ENCODE measurements at regions not wholly inside any gene's neighbourhood (a gene's known extent, or its start where the extent isn't known, plus 50 kb on each side); places are given as distances from the start of the nearest gene placed in this dataset.
"Not testable (repeated sequence)": the region's sequence is repeated elsewhere in the genome, so short reads cannot be mapped to it uniquely, and the experiment has no call there.

GRCh38 chr1:111063595-111063994, 76.3 kb downstream of the DRAM2 start:
- ATAC-seq (no peak), DNase-seq (no peak)
- no peaks in the 10 kb centered on the region for H3K4me1 ChIP-seq
- no peak for TF ChIP-seq CTCF (IDR thresholded peaks at IDR 0.05)
- intact Hi-C loops (cut with DNase I), result loop anchor here in 1 of 2 donors (2.0 kb wide), 1 partner anchor 23 kb away; no protein-coding TSS in a partner anchor
- H3K27ac ChIP-seq, result no peak overlapping the region
- H3K36me3 ChIP-seq (ENCODE audit: insufficient read depth in 1 of 2, low read depth in 1 of 2), result no peaks in the 10 kb centered on the region
- no peaks in the 10 kb centered on the region for H3K27me3 ChIP-seq (ENCODE audit: insufficient read depth in 3 of 3, low read length in 2 of 3)
- H3K4me3 ChIP-seq, result no peak overlapping the region
- H3K9me3 ChIP-seq, result peaks cover 9% of the 10 kb centered on the region

- no peak for DNase-seq
These were observed 77.3 kb downstream of the DRAM2 start for GRCh38 chr1:111062624-111063023.

GRCh38 chr1:111062081-111062480, 77.8 kb downstream of the DRAM2 start:
- DNase-seq, result no peak
- no peak overlapping the region for H3K4me3 ChIP-seq
- intact Hi-C loops (cut with DNase I), result loop anchor here in 1 of 2 donors (2.0 kb wide), 1 partner anchor 21 kb away; no protein-coding TSS in a partner anchor
- no peaks in the 10 kb centered on the region for H3K4me1 ChIP-seq
- H3K27me3 ChIP-seq (ENCODE audit: insufficient read depth in 3 of 3, low read length in 2 of 3), result no peaks in the 10 kb centered on the region
- H3K27ac ChIP-seq, result no peak overlapping the region
- no peak for TF ChIP-seq CTCF (IDR thresholded peaks at IDR 0.05)
- peaks cover 9% of the 10 kb centered on the region for H3K9me3 ChIP-seq
- H3K36me3 ChIP-seq (ENCODE audit: insufficient read depth in 1 of 2, low read depth in 1 of 2), result no peaks in the 10 kb centered on the region
- ATAC-seq, result no peak

More at GRCh38 chr1:111062624-111063023, 77.3 kb downstream of the DRAM2 start:
- H3K4me3 ChIP-seq, result no peak overlapping the region
- H3K36me3 ChIP-seq (ENCODE audit: insufficient read depth in 1 of 2, low read depth in 1 of 2), result no peaks in the 10 kb centered on the region
- ATAC-seq, result no peak
- 45 to 55% (median 52%) methylated on average over 2 of the region's 2 CpGs for WGBS, 3 donors
- no peak overlapping the region for H3K27ac ChIP-seq
- H3K4me1 ChIP-seq, result no peaks in the 10 kb centered on the region
- no peak for TF ChIP-seq CTCF (IDR thresholded peaks at IDR 0.05)
- intact Hi-C loops (cut with DNase I), result loop anchor here in 1 of 2 donors (2.0 kb wide), 1 partner anchor 22 kb away; no protein-coding TSS in a partner anchor
- no peaks in the 10 kb centered on the region for H3K27me3 ChIP-seq (ENCODE audit: insufficient read depth in 3 of 3, low read length in 2 of 3)
- H3K9me3 ChIP-seq, result peaks cover 9% of the 10 kb centered on the region

- DNase-seq, result no peak
- ATAC-seq, result no peak
- Histone ChIP-seq H3K27me3 (ENCODE audit: insufficient read depth in 3 of 3, low read length in 2 of 3) (no peaks in the 10 kb centered on the region), H3K4me3 (no peak overlapping the region), H3K27ac (no peak overlapping the region), H3K9me3 (no peaks in the 10 kb centered on the region), H3K36me3 (ENCODE audit: insufficient read depth in 1 of 2, low read depth in 1 of 2) (no peaks in the 10 kb centered on the region), H3K4me1 (no peaks in the 10 kb centered on the region)
- 93 to 96% (median 93%) methylated on average over 2 of the region's 2 CpGs for WGBS, 3 donors
- intact Hi-C loops (cut with DNase I), result no loop called here
- no peak for TF ChIP-seq CTCF (IDR thresholded peaks at IDR 0.05)
These were observed 85.2 kb downstream of the DRAM2 start for GRCh38 chr1:111054656-111055055.

- 11 to 14% (median 11%) methylated on average over 1 of the region's 1 CpG for WGBS, 3 donors
- no peaks in the 10 kb centered on the region for H3K27me3 ChIP-seq (ENCODE audit: insufficient read depth in 3 of 3, low read length in 2 of 3)
- intact Hi-C loops (cut with DNase I), result no loop called here
- H3K36me3 ChIP-seq (ENCODE audit: insufficient read depth in 1 of 2, low read depth in 1 of 2), result no peaks in the 10 kb centered on the region
- no peaks in the 10 kb centered on the region for H3K9me3 ChIP-seq
- no peak for TF ChIP-seq CTCF (IDR thresholded peaks at IDR 0.05)
- no peaks in the 10 kb centered on the region for H3K4me1 ChIP-seq
- no peak overlapping the region for H3K27ac ChIP-seq
- no peak overlapping the region for H3K4me3 ChIP-seq
- DNase-seq (no peak), ATAC-seq (no peak)
These were observed 87.6 kb downstream of the DRAM2 start for GRCh38 chr1:111052246-111052645.

GRCh38 chr1:111048253-111048652, 84.5 kb upstream of the LRIF1 start:
- WGBS, 3 donors, result 84 to 92% (median 84%) methylated on average over 1 of the region's 1 CpG
- ATAC-seq; H3K27ac ChIP-seq; H3K4me3 ChIP-seq; H3K4me1 ChIP-seq; DNase-seq; H3K27me3 ChIP-seq (ENCODE audit: insufficient read depth in 3 of 3, low read length in 2 of 3); H3K9me3 ChIP-seq; intact Hi-C loops (cut with DNase I); H3K36me3 ChIP-seq (ENCODE audit: insufficient read depth in 1 of 2, low read depth in 1 of 2): not testable (repeated sequence)
